ENCODE measurements at regions not wholly inside any gene's neighbourhood (a gene's known extent, or its start where the extent isn't known, plus 50 kb on each side); places are given as distances from the start of the nearest gene placed in this dataset.
"Not testable (repeated sequence)": the region's sequence is repeated elsewhere in the genome, so short reads cannot be mapped to it uniquely, and the experiment has no call there.

- WGBS (ENCODE audit: insufficient coverage), result no CpG with 5 or more reads among the region's 1 CpG
Measured at GRCh38 chr1:68767941-68768340, 271.1 kb upstream of the DEPDC1 start.

GRCh38 chr1:68770817-68771216 is 273.9 kb upstream of the DEPDC1 start:
- no peaks in the 10 kb centered on the region for H3K36me3 ChIP-seq (ENCODE audit: control insufficient read depth, insufficient read depth, low read length)
- H3K9me3 ChIP-seq (ENCODE audit: control insufficient read depth, insufficient read depth, low read length), result peaks cover 4% of the 10 kb centered on the region
- no peaks in the 10 kb centered on the region for H3K4me1 ChIP-seq (ENCODE audit: control insufficient read depth, insufficient read depth, low read length)
- no peak overlapping the region for H3K4me3 ChIP-seq (ENCODE audit: low read depth, low read length)
- no peak for DNase-seq (ENCODE audit: low read depth in 4 of 6, low spot score in 6 of 6)
- WGBS (ENCODE audit: insufficient coverage), result 86% methylated on average over 1 of the region's 3 CpGs
- H3K27me3 ChIP-seq (ENCODE audit: control insufficient read depth, insufficient read depth, low read length), result no peaks in the 10 kb centered on the region
- H3K27ac ChIP-seq (ENCODE audit: low read depth, low read length), result no peak overlapping the region

More at GRCh38 chr1:68767941-68768340, 271.1 kb upstream of the DEPDC1 start:
- H3K36me3 ChIP-seq (ENCODE audit: control insufficient read depth, insufficient read depth, low read length), result no peaks in the 10 kb centered on the region
- no peak for DNase-seq (ENCODE audit: low read depth in 4 of 6, low spot score in 6 of 6)
- H3K9me3 ChIP-seq (ENCODE audit: control insufficient read depth, insufficient read depth, low read length), result peaks cover 4% of the 10 kb centered on the region
- H3K27ac ChIP-seq (ENCODE audit: low read depth, low read length), result no peak overlapping the region
- H3K4me3 ChIP-seq (ENCODE audit: low read depth, low read length), result no peak overlapping the region
- no peaks in the 10 kb centered on the region for H3K4me1 ChIP-seq (ENCODE audit: control insufficient read depth, insufficient read depth, low read length)
- no peaks in the 10 kb centered on the region for H3K27me3 ChIP-seq (ENCODE audit: control insufficient read depth, insufficient read depth, low read length)

GRCh38 chr1:68777851-68778250 is 281.0 kb upstream of the DEPDC1 start:
- no peak overlapping the region for H3K4me3 ChIP-seq (ENCODE audit: low read depth, low read length)
- DNase-seq (ENCODE audit: low read depth in 4 of 6, low spot score in 6 of 6), result no peak
- H3K36me3 ChIP-seq (ENCODE audit: control insufficient read depth, insufficient read depth, low read length), result no peaks in the 10 kb centered on the region
- H3K4me1 ChIP-seq (ENCODE audit: control insufficient read depth, insufficient read depth, low read length), result no peaks in the 10 kb centered on the region
- no peak overlapping the region for H3K27ac ChIP-seq (ENCODE audit: low read depth, low read length)
- H3K9me3 ChIP-seq (ENCODE audit: control insufficient read depth, insufficient read depth, low read length), result no peaks in the 10 kb centered on the region
- WGBS (ENCODE audit: insufficient coverage), result no CpG with 5 or more reads among the region's 3 CpGs
- H3K27me3 ChIP-seq (ENCODE audit: control insufficient read depth, insufficient read depth, low read length), result no peaks in the 10 kb centered on the region

- whole genome bisulfite sequencing (ENCODE audit: insufficient coverage), result no CpG with 5 or more reads among the region's 1 CpG
- H3K9me3 ChIP-seq (ENCODE audit: control insufficient read depth, insufficient read depth, low read length); H3K27ac ChIP-seq (ENCODE audit: low read depth, low read length); DNase-seq (ENCODE audit: low read depth in 4 of 6, low spot score in 6 of 6); H3K4me3 ChIP-seq (ENCODE audit: low read depth, low read length); H3K27me3 ChIP-seq (ENCODE audit: control insufficient read depth, insufficient read depth, low read length); H3K36me3 ChIP-seq (ENCODE audit: control insufficient read depth, insufficient read depth, low read length); H3K4me1 ChIP-seq (ENCODE audit: control insufficient read depth, insufficient read depth, low read length): not testable (repeated sequence)
Measured at GRCh38 chr1:68779841-68780240, 283.0 kb upstream of the DEPDC1 start.

- Histone ChIP-seq H3K4me3 (ENCODE audit: low read depth, low read length) (no peak overlapping the region), H3K4me1 (ENCODE audit: control insufficient read depth, insufficient read depth, low read length) (no peaks in the 10 kb centered on the region), H3K36me3 (ENCODE audit: control insufficient read depth, insufficient read depth, low read length) (no peaks in the 10 kb centered on the region), H3K27me3 (ENCODE audit: control insufficient read depth, insufficient read depth, low read length) (no peaks in the 10 kb centered on the region), H3K27ac (ENCODE audit: low read depth, low read length) (no peak overlapping the region), H3K9me3 (ENCODE audit: control insufficient read depth, insufficient read depth, low read length) (no peaks in the 10 kb centered on the region)
- WGBS (ENCODE audit: insufficient coverage), result 50% methylated on average over 2 of the region's 5 CpGs
- no peak for DNase-seq (ENCODE audit: low read depth in 4 of 6, low spot score in 6 of 6)
Measured at GRCh38 chr1:68780919-68781318, 284.0 kb upstream of the DEPDC1 start.

- Histone ChIP-seq H3K36me3 (ENCODE audit: control insufficient read depth, insufficient read depth, low read length) (no peaks in the 10 kb centered on the region), H3K27ac (ENCODE audit: low read depth, low read length) (no peak overlapping the region), H3K27me3 (ENCODE audit: control insufficient read depth, insufficient read depth, low read length) (no peaks in the 10 kb centered on the region), H3K4me1 (ENCODE audit: control insufficient read depth, insufficient read depth, low read length) (no peaks in the 10 kb centered on the region), H3K9me3 (ENCODE audit: control insufficient read depth, insufficient read depth, low read length) (no peaks in the 10 kb centered on the region), H3K4me3 (ENCODE audit: low read depth, low read length) (no peak overlapping the region)
- no peak for DNase-seq (ENCODE audit: low read depth in 4 of 6, low spot score in 6 of 6)
Measured at GRCh38 chr1:68782890-68783289, 286.0 kb upstream of the DEPDC1 start.

- H3K36me3 ChIP-seq (ENCODE audit: control insufficient read depth, insufficient read depth, low read length), result no peaks in the 10 kb centered on the region
- H3K27ac ChIP-seq (ENCODE audit: low read depth, low read length), result no peak overlapping the region
- no peak overlapping the region for H3K4me3 ChIP-seq (ENCODE audit: low read depth, low read length)
- H3K9me3 ChIP-seq (ENCODE audit: control insufficient read depth, insufficient read depth, low read length), result no peaks in the 10 kb centered on the region
- H3K4me1 ChIP-seq (ENCODE audit: control insufficient read depth, insufficient read depth, low read length), result no peaks in the 10 kb centered on the region
- no peaks in the 10 kb centered on the region for H3K27me3 ChIP-seq (ENCODE audit: control insufficient read depth, insufficient read depth, low read length)
- WGBS (ENCODE audit: insufficient coverage), result no CpG with 5 or more reads among the region's 2 CpGs
- DNase-seq (ENCODE audit: low read depth in 4 of 6, low spot score in 6 of 6), result no peak
Measured at GRCh38 chr1:68785328-68785727, 288.4 kb upstream of the DEPDC1 start.

- DNase-seq (ENCODE audit: low read depth in 4 of 6, low spot score in 6 of 6), result no peak
- Histone ChIP-seq H3K27ac (ENCODE audit: low read depth, low read length) (no peak overlapping the region), H3K4me1 (ENCODE audit: control insufficient read depth, insufficient read depth, low read length) (no peaks in the 10 kb centered on the region), H3K36me3 (ENCODE audit: control insufficient read depth, insufficient read depth, low read length) (no peaks in the 10 kb centered on the region), H3K4me3 (ENCODE audit: low read depth, low read length) (no peak overlapping the region), H3K9me3 (ENCODE audit: control insufficient read depth, insufficient read depth, low read length) (no peaks in the 10 kb centered on the region), H3K27me3 (ENCODE audit: control insufficient read depth, insufficient read depth, low read length) (no peaks in the 10 kb centered on the region)
- WGBS (ENCODE audit: insufficient coverage), result no CpG with 5 or more reads among the region's 1 CpG
Measured at GRCh38 chr1:68788762-68789161, 291.9 kb upstream of the DEPDC1 start.

- Histone ChIP-seq H3K27ac (ENCODE audit: low read depth, low read length) (no peak overlapping the region), H3K36me3 (ENCODE audit: control insufficient read depth, insufficient read depth, low read length) (no peaks in the 10 kb centered on the region), H3K4me1 (ENCODE audit: control insufficient read depth, insufficient read depth, low read length) (no peaks in the 10 kb centered on the region), H3K4me3 (ENCODE audit: low read depth, low read length) (no peak overlapping the region), H3K9me3 (ENCODE audit: control insufficient read depth, insufficient read depth, low read length) (no peaks in the 10 kb centered on the region), H3K27me3 (ENCODE audit: control insufficient read depth, insufficient read depth, low read length) (no peaks in the 10 kb centered on the region)
- no CpG with 5 or more reads among the region's 3 CpGs for WGBS (ENCODE audit: insufficient coverage)
- no peak for DNase-seq (ENCODE audit: low read depth in 4 of 6, low spot score in 6 of 6)
Measured at GRCh38 chr1:68791800-68792199, 294.9 kb upstream of the DEPDC1 start.

GRCh38 chr1:68795956-68796355 is 299.1 kb upstream of the DEPDC1 start:
- Histone ChIP-seq H3K9me3 (ENCODE audit: control insufficient read depth, insufficient read depth, low read length) (no peaks in the 10 kb centered on the region), H3K27ac (ENCODE audit: low read depth, low read length) (no peak overlapping the region), H3K27me3 (ENCODE audit: control insufficient read depth, insufficient read depth, low read length) (no peaks in the 10 kb centered on the region), H3K36me3 (ENCODE audit: control insufficient read depth, insufficient read depth, low read length) (no peaks in the 10 kb centered on the region), H3K4me3 (ENCODE audit: low read depth, low read length) (no peak overlapping the region), H3K4me1 (ENCODE audit: control insufficient read depth, insufficient read depth, low read length) (no peaks in the 10 kb centered on the region)
- no peak for DNase-seq (ENCODE audit: low read depth in 4 of 6, low spot score in 6 of 6)

GRCh38 chr1:68796888-68797287 is 300.0 kb upstream of the DEPDC1 start:
- Histone ChIP-seq H3K27ac (ENCODE audit: low read depth, low read length) (no peak overlapping the region), H3K9me3 (ENCODE audit: control insufficient read depth, insufficient read depth, low read length) (no peaks in the 10 kb centered on the region), H3K27me3 (ENCODE audit: control insufficient read depth, insufficient read depth, low read length) (no peaks in the 10 kb centered on the region), H3K4me1 (ENCODE audit: control insufficient read depth, insufficient read depth, low read length) (no peaks in the 10 kb centered on the region), H3K36me3 (ENCODE audit: control insufficient read depth, insufficient read depth, low read length) (no peaks in the 10 kb centered on the region), H3K4me3 (ENCODE audit: low read depth, low read length) (no peak overlapping the region)
- no peak for DNase-seq (ENCODE audit: low read depth in 4 of 6, low spot score in 6 of 6)
